Mesenchymal stem cell (in vitro differentiated cells and primary cell): ENCODE measurements at regions not wholly inside any gene's neighbourhood (a gene's known extent, or its start where the extent isn't known, plus 50 kb on each side); places are given as distances from the start of the nearest gene placed in this dataset.

Experiments used
- DNase-seq: peaks from one replicate; pipeline ENCODE4 v3.0.0-alpha.2; 2013
- H2AFZ ChIP-seq: one replicate; pipeline ENCODE4 v1.6.1; 2013; ENCODE audit warnings: low read depth, mild to moderate bottlenecking, control low read depth, inconsistent platforms, low read length, moderate library complexity
- H2AK5ac ChIP-seq: 2 replicates; pipeline ENCODE4 v1.6.1; 2013; ENCODE audit warnings: low read length, moderate library complexity, mild to moderate bottlenecking, inconsistent platforms; ENCODE audit not compliant: severe bottlenecking
- H2BK120ac ChIP-seq: one replicate; pipeline ENCODE4 v1.6.1; 2013; ENCODE audit warnings: low read depth, mild to moderate bottlenecking, inconsistent platforms, low read length, moderate library complexity
- H2BK12ac ChIP-seq, 2 experiments: one replicate each; pipeline ENCODE4 v1.6.1; 2013; ENCODE audit warnings: inconsistent platforms in 2 of 2, low read length in 2 of 2, mild to moderate bottlenecking in 2 of 2, moderate library complexity in 2 of 2, control low read depth in 1 of 2
- H2BK15ac ChIP-seq: one replicate; pipeline ENCODE4 v1.6.1; 2013; ENCODE audit warnings: mild to moderate bottlenecking, low read depth, inconsistent platforms; ENCODE audit not compliant: poor library complexity, severe bottlenecking
- H2BK5ac ChIP-seq: 2 replicates; pipeline ENCODE4 v1.6.1; 2013; ENCODE audit warnings: low read depth, mild to moderate bottlenecking, low read length, control low read depth, inconsistent platforms; ENCODE audit not compliant: poor library complexity, severe bottlenecking
- H3K14ac ChIP-seq, 2 experiments: one replicate each; pipeline ENCODE4 v1.6.1; 2013; ENCODE audit warnings: inconsistent platforms in 2 of 2, low read length in 2 of 2, control low read depth in 1 of 2, mild to moderate bottlenecking in 1 of 2, moderate library complexity in 1 of 2
- H3K18ac ChIP-seq, 2 experiments: one replicate each; pipeline ENCODE4 v1.6.1; 2013; ENCODE audit warnings: inconsistent platforms in 2 of 2, low read length in 2 of 2, control low read depth in 1 of 2, low read depth in 1 of 2, mild to moderate bottlenecking in 1 of 2
- H3K23ac ChIP-seq, 2 experiments: one replicate each; pipeline ENCODE4 v1.6.1; 2013; ENCODE audit warnings: inconsistent platforms in 2 of 2, low read length in 2 of 2, mild to moderate bottlenecking in 2 of 2, moderate library complexity in 2 of 2, control low read depth in 1 of 2
- H3K27ac ChIP-seq: 2 replicates; pipeline ENCODE4 v1.5.1; 2013; ENCODE audit warnings: mild to moderate bottlenecking, moderate library complexity, low read length, control low read depth, inconsistent platforms; ENCODE audit not compliant: poor library complexity, severe bottlenecking
- H3K27me3 ChIP-seq, 2 experiments: 2 replicates each; pipeline versions ENCODE4 v1.6.1 to v1.7.0; 2013; ENCODE audit warnings: low read length in 2 of 2, mild to moderate bottlenecking in 2 of 2, moderate library complexity in 2 of 2, control low read depth in 1 of 2, inconsistent platforms in 1 of 2; ENCODE audit not compliant: control insufficient read depth in 1 of 2, insufficient read depth in 1 of 2
- H3K36me3 ChIP-seq, 2 experiments: 2 replicates each; pipeline versions ENCODE4 v1.6.1 to v1.7.0; 2013; ENCODE audit warnings: low read length in 2 of 2, control low read depth in 1 of 2, inconsistent platforms in 1 of 2, low read depth in 1 of 2, mild to moderate bottlenecking in 1 of 2; ENCODE audit not compliant: insufficient read depth in 2 of 2, control insufficient read depth in 1 of 2
- H3K4ac ChIP-seq, 2 experiments: one replicate each; pipeline ENCODE4 v1.6.1; 2013; ENCODE audit warnings: inconsistent platforms in 2 of 2, low read length in 2 of 2, mild to moderate bottlenecking in 2 of 2, moderate library complexity in 2 of 2, control low read depth in 1 of 2, low read depth in 1 of 2
- H3K4me1 ChIP-seq: 2 replicates; pipeline ENCODE4 v1.6.1; 2013; ENCODE audit warnings: low read depth, low read length, control low read depth; ENCODE audit not compliant: control insufficient read depth, insufficient read depth
- H3K4me2 ChIP-seq: 2 replicates; pipeline ENCODE4 v1.6.1; 2013; ENCODE audit warnings: low read length, mild to moderate bottlenecking, inconsistent platforms; ENCODE audit not compliant: poor library complexity, severe bottlenecking
- H3K4me3 ChIP-seq, 2 experiments: 2 replicates each; pipeline versions ENCODE4 v1.5.1 to v1.7.0; 2013; ENCODE audit warnings: low read length in 2 of 2, mild to moderate bottlenecking in 2 of 2, control low read depth in 1 of 2, low read depth in 1 of 2; ENCODE audit not compliant: insufficient read depth in 1 of 2
- H3K79me1 ChIP-seq: replicated peaks from 2 replicates; pipeline ENCODE4 v1.6.1; 2013; ENCODE audit warnings: mild to moderate bottlenecking, control low read depth, low read length, inconsistent platforms; ENCODE audit not compliant: poor library complexity, severe bottlenecking
- H3K9ac ChIP-seq: 2 replicates; pipeline ENCODE4 v1.7.0; 2013; ENCODE audit warnings: mild to moderate bottlenecking, low read length, moderate library complexity
- H3K9me3 ChIP-seq: 2 replicates; pipeline ENCODE4 v1.7.0; 2013; ENCODE audit warnings: mild to moderate bottlenecking, low read length; ENCODE audit not compliant: control insufficient read depth
- H4K8ac ChIP-seq: one replicate; pipeline ENCODE4 v1.6.1; 2013; ENCODE audit warnings: inconsistent platforms, mild to moderate bottlenecking, low read length, moderate library complexity
- H4K91ac ChIP-seq: one replicate; pipeline ENCODE4 v1.6.1; 2013; ENCODE audit warnings: mild to moderate bottlenecking, low read length, inconsistent platforms
- WGBS: methylation state at CpG from one replicate; pipeline ENCODE4 v1.1.7; 2013; ENCODE audit warnings: mixed read lengths; 5-methylcytosine and 5-hydroxymethylcytosine counted together

DNA sequence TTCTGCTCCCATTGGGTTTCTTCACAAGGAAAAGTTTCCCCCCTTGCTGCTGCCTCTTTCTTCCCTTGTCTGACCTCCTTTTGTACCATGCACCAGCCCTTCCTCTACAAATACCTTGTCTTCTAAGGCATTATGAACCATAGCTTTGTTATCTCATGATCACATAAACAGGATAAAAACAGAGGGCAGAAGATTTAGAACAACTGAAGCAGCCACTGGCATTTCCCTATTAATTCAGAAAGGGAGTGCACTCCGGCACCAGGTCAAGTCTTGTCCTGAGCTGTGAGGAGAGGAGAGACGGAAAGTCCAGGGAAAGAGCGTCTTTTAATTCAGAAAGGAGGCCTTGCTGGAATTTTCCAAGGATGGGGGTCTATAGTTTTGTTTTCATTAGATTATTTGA, 281.7 kb downstream of the RCHY1 start:
- H2AK5ac ChIP-seq: no peak overlapping the region
- no peak overlapping the region for H2BK120ac ChIP-seq
- no peaks in the 10 kb centered on the region for H3K79me1 ChIP-seq
- no peak overlapping the region for H3K27ac ChIP-seq
- no peaks in the 10 kb centered on the region for H3K36me3 ChIP-seq
- no peak overlapping the region for H3K14ac ChIP-seq
- H2AFZ ChIP-seq: no peak overlapping the region
- H3K18ac ChIP-seq: no peak overlapping the region
- H3K9ac ChIP-seq: no peak overlapping the region
- H3K4me2 ChIP-seq: no peak overlapping the region
- WGBS: 32% methylated on average over 3 of the region's 3 CpGs
- no peak overlapping the region for H2BK15ac ChIP-seq
- DNase-seq: peak; percentile 33
- no peak overlapping the region for H4K91ac ChIP-seq
- no peaks in the 10 kb centered on the region for H3K9me3 ChIP-seq
- H2BK5ac ChIP-seq: no peak overlapping the region
- no peak overlapping the region for H2BK12ac ChIP-seq
- H3K4me3 ChIP-seq: no peak overlapping the region
- H3K4ac ChIP-seq: no peak overlapping the region
- no peak overlapping the region for H4K8ac ChIP-seq
- H3K23ac ChIP-seq: no peak overlapping the region
- H3K4me1 ChIP-seq: no peaks in the 10 kb centered on the region
- peaks cover 0 to 3% of the 10 kb centered on the region in 2 experiments for H3K27me3 ChIP-seq

DNA sequence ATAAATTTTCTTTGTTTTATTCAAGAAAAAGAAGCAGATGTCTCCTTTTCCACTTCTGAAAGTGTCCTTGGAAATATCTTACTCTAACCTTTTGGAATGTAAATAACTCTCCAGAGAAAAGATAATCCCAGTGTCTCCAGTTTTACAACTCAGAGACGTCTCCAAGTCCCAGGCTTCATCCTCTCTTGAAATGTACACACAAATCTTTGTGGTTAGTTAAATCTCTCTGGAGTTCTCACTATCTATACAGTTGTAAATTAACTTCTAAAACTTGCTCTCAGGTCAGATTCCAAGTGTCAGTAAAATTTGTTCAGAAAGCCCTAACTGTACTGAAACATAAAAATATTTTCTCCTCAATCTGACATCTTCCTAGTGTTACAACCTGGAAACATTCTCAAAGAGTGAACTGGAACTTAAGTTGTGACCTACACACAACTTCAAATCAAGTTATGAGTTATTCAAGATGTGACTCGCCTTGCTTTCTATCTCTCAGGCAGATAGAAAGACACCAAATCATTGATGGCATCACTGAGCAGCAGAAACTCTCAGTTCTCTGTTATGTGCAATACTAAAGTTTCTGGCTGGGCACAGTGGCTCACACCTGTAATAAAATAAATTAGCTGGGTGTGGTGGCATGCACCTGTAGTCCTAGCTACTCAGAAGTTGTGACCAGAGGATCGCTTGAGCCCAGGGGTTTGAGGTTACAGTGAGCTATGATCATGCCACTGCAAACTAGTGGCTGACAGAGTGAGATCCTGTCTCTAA, 284.2 kb downstream of the RCHY1 start:
- H3K79me1 ChIP-seq: no peaks in the 10 kb centered on the region
- no peaks in the 10 kb centered on the region for H3K4me1 ChIP-seq
- no peak overlapping the region for H3K4ac ChIP-seq
- WGBS: 0% methylated on average over 1 of the region's 3 CpGs
- no peak overlapping the region for H3K27ac ChIP-seq
- H2BK5ac ChIP-seq: no peak overlapping the region
- no peak overlapping the region for H2AK5ac ChIP-seq
- no peak overlapping the region for H2AFZ ChIP-seq
- H3K27me3 ChIP-seq: peaks cover 0 to 3% of the 10 kb centered on the region in 2 experiments
- H3K9ac ChIP-seq: no peak overlapping the region
- H3K4me3 ChIP-seq: no peak overlapping the region
- H4K8ac ChIP-seq: no peak overlapping the region
- DNase-seq: peak; percentile 87
- H3K4me2 ChIP-seq: no peak overlapping the region
- H3K14ac ChIP-seq: no peak overlapping the region
- no peaks in the 10 kb centered on the region for H3K9me3 ChIP-seq
- H2BK12ac ChIP-seq: peak overlapping the region in 1 of 2 experiments; percentile 31
- H3K36me3 ChIP-seq: no peaks in the 10 kb centered on the region
- H3K23ac ChIP-seq: no peak overlapping the region
- no peak overlapping the region for H2BK120ac ChIP-seq
- no peak overlapping the region for H3K18ac ChIP-seq
- no peak overlapping the region for H4K91ac ChIP-seq
- no peak overlapping the region for H2BK15ac ChIP-seq

DNA sequence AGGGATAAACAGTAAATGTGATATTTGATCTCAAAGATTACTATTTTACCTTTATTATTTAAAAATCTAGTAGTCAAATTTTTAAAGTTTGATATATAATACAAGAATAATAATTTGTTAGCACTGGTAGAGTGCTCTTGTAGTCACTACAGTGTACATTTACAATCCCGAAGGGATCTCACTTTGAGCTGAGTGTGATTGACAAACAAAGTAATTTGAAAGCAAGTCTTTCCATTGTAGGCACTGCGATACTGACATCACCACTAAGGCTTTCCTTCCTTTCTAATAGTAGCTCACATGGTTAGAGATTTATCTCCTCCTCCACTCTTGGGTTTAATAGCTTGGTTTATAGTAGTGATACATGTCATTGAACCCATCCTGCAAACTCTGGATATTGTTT, 280.6 kb downstream of the PARM1 start:
- H4K8ac ChIP-seq: no peak overlapping the region
- no peak overlapping the region for H3K4me2 ChIP-seq
- H4K91ac ChIP-seq: no peak overlapping the region
- no peaks in the 10 kb centered on the region for H3K4me1 ChIP-seq
- no peak overlapping the region for H3K4me3 ChIP-seq
- no peak overlapping the region for H2BK5ac ChIP-seq
- H3K4ac ChIP-seq: no peak overlapping the region
- no peaks in the 10 kb centered on the region for H3K79me1 ChIP-seq
- H3K27me3 ChIP-seq: no peaks in the 10 kb centered on the region
- no peaks in the 10 kb centered on the region for H3K9me3 ChIP-seq
- no peak overlapping the region for H3K18ac ChIP-seq
- H2AFZ ChIP-seq: no peak overlapping the region
- no peak overlapping the region for H3K14ac ChIP-seq
- no peak overlapping the region for H3K9ac ChIP-seq
- no peak overlapping the region for H2BK120ac ChIP-seq
- H2BK12ac ChIP-seq: no peak overlapping the region
- H2AK5ac ChIP-seq: no peak overlapping the region
- no peak for DNase-seq
- H3K23ac ChIP-seq: no peak overlapping the region
- H3K27ac ChIP-seq: no peak overlapping the region
- no peaks in the 10 kb centered on the region for H3K36me3 ChIP-seq
- no CpG with 5 or more reads among the region's 2 CpGs for WGBS
- H2BK15ac ChIP-seq: no peak overlapping the region

DNA sequence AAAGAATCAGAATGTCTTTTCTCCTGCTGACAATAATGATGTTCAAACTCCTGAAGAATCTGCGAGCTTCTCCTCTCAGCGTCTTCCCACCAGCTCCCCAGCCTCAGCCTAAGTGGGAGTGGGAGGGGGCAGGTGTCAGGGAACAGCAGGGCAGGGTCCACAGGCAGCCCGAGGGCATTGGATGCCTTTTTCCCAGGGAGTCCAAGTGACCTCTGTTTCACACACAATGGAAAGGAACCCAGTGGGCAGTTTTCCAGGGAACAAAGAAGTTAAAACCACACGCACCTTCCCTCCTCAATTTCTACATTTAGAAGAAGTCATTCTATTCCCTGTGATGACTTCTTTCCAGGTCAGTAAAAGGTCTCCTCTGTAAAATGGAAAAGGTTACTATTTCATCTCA, 278.5 kb downstream of the PARM1 start:
- Histone ChIP-seq H2BK15ac (no peak overlapping the region), H2AFZ (no peak overlapping the region), H4K91ac (no peak overlapping the region), H3K18ac (no peak overlapping the region), H2BK5ac (no peak overlapping the region), H2BK12ac (no peak overlapping the region), H2AK5ac (no peak overlapping the region), H3K36me3 (no peaks in the 10 kb centered on the region), H3K4me2 (no peak overlapping the region), H2BK120ac (no peak overlapping the region), H4K8ac (no peak overlapping the region), H3K14ac (no peak overlapping the region), H3K23ac (no peak overlapping the region), H3K9me3 (no peaks in the 10 kb centered on the region), H3K4ac (no peak overlapping the region), H3K27ac (no peak overlapping the region), H3K4me1 (no peaks in the 10 kb centered on the region), H3K9ac (no peak overlapping the region), H3K27me3 (no peaks in the 10 kb centered on the region), H3K79me1 (no peaks in the 10 kb centered on the region), H3K4me3 (no peak overlapping the region)
- no peak for DNase-seq
- WGBS: 97% methylated on average over 3 of the region's 4 CpGs
